ENCODE measurements at regions not wholly inside any gene's neighbourhood (a gene's known extent, or its start where the extent isn't known, plus 50 kb on each side); places are given as distances from the start of the nearest gene placed in this dataset.

DNA sequence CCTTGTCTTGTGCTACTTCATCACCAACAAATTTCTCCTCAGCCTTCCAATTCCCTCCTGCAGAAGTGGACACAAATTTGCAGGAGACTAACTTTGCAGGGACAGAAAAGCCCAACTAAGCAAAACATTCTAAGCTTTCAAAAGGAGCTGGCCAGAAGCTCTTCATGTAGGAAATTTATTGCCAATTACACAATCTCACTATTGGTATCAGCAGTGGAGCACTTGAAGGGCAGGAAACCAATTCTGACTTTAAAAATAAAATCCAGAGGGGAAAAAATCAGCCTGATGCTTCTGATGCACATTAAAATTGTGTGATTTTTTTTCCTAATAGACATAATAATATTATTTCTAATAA, 193.3 kb downstream of the LY86 start:
- H3K27ac ChIP-seq, result no peak overlapping the region
- TF ChIP-seq POLR2A (IDR thresholded peaks at IDR 0.05) (no peak), POLR2AphosphoS5 (IDR thresholded peaks at IDR 0.05) (no peak)
- TF ChIP-seq, protein P1, sequence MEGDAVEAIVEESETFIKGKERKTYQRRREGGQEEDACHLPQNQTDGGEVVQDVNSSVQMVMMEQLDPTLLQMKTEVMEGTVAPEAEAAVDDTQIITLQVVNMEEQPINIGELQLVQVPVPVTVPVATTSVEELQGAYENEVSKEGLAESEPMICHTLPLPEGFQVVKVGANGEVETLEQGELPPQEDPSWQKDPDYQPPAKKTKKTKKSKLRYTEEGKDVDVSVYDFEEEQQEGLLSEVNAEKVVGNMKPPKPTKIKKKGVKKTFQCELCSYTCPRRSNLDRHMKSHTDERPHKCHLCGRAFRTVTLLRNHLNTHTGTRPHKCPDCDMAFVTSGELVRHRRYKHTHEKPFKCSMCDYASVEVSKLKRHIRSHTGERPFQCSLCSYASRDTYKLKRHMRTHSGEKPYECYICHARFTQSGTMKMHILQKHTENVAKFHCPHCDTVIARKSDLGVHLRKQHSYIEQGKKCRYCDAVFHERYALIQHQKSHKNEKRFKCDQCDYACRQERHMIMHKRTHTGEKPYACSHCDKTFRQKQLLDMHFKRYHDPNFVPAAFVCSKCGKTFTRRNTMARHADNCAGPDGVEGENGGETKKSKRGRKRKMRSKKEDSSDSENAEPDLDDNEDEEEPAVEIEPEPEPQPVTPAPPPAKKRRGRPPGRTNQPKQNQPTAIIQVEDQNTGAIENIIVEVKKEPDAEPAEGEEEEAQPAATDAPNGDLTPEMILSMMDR (IDR thresholded peaks at IDR 0.05 in 8 of 11, conservative IDR thresholded peaks at IDR 0.05 in 3 of 11), result no peak
- intact Hi-C loops (cut with DNase I; ENCODE audit: low total_unique reads), result no loop called here
- no peak for DNase-seq
- no peaks in the 10 kb centered on the region for H3K4me1 ChIP-seq
- no peak overlapping the region for H3K4me3 ChIP-seq
- H3K9me3 ChIP-seq, result peaks cover 0 to 3% (median 0%) of the 10 kb centered on the region in 8 donors
- H3K27me3 ChIP-seq (replicated peaks in 1 of 7), result no peaks in the 10 kb centered on the region
- no peaks in the 10 kb centered on the region for H3K36me3 ChIP-seq

DNA sequence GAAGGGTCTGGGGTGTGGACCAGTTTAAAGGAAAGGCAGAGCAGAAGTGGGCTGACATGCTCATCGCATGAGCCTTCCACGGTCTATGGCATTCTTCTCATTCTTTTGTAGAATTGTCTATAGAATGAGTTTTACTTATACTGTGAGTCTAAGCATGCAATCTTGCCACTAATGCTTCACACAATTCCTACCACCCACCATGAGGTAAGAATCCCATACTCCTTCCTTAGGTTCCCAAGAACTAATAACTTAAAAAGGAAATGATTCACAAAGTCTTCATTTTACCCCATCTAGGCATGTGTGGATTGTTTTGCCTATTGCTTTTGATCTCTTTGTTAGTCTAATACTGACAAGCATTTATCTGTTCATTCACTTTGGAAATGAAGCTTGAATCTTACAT, 195.2 kb downstream of the LY86 start:
- Histone ChIP-seq H3K4me1 (no peaks in the 10 kb centered on the region), H3K27ac (no peak overlapping the region), H3K9me3 (no peaks in the 10 kb centered on the region), H3K4me3 (no peak overlapping the region), H3K36me3 (no peaks in the 10 kb centered on the region), H3K27me3 (replicated peaks in 1 of 7) (no peaks in the 10 kb centered on the region)
- WGBS, 5 donors, result 97 to 100% (median 98%) methylated on average over 2 of the region's 2 CpGs
- TF ChIP-seq POLR2A (IDR thresholded peaks at IDR 0.05) (no peak), POLR2AphosphoS5 (IDR thresholded peaks at IDR 0.05) (no peak)
- TF ChIP-seq, protein P1 (IDR thresholded peaks at IDR 0.05 in 8 of 11, conservative IDR thresholded peaks at IDR 0.05 in 3 of 11), result no peak
- intact Hi-C loops (cut with DNase I; ENCODE audit: low total_unique reads), result no loop called here
- DNase-seq, result no peak

DNA sequence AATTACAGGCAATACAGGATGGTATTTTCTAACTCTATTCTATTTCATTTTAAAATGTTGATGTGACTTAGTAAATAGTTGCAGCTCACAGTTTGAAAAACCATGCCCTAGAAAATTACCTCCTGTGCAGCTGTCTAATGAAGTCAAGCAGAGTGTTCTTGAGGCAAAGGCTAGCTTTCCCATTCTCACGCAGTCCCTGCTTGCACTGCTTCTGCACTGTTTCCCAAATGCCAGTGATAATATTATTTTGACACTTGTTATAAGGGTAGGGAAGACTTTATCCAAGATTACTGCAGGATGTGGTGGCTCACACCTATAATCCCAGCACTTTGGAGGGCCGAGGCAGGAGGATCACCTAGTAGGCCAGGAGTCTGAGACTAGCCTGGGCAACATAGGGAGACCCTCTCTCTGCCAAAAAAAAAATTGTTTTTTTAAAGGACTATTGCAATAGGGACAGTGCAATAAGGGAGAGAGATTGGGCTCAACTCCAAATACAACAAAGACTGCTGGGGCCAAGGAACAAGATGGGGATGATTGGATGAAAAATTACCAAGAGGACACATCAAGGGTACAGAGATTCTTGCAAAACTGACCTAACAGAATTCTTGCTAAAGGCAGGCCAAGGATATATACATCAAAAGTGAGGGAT, 196.1 kb downstream of the LY86 start:
- intact Hi-C loops (cut with DNase I; ENCODE audit: low total_unique reads), result no loop called here
- no peaks in the 10 kb centered on the region for H3K36me3 ChIP-seq
- no peak for TF ChIP-seq POLR2A (IDR thresholded peaks at IDR 0.05)
- TF ChIP-seq, protein P1 (IDR thresholded peaks at IDR 0.05 in 8 of 11, conservative IDR thresholded peaks at IDR 0.05 in 3 of 11), result no peak
- no peak for TF ChIP-seq POLR2AphosphoS5 (IDR thresholded peaks at IDR 0.05)
- 92 to 96% (median 93%) methylated on average over 2 of the region's 2 CpGs for WGBS, 5 donors
- no peaks in the 10 kb centered on the region for H3K4me1 ChIP-seq
- H3K4me3 ChIP-seq, result no peak overlapping the region
- H3K27me3 ChIP-seq (replicated peaks in 1 of 7), result no peaks in the 10 kb centered on the region
- H3K27ac ChIP-seq, result no peak overlapping the region
- no peaks in the 10 kb centered on the region for H3K9me3 ChIP-seq
- no peak for DNase-seq

DNA sequence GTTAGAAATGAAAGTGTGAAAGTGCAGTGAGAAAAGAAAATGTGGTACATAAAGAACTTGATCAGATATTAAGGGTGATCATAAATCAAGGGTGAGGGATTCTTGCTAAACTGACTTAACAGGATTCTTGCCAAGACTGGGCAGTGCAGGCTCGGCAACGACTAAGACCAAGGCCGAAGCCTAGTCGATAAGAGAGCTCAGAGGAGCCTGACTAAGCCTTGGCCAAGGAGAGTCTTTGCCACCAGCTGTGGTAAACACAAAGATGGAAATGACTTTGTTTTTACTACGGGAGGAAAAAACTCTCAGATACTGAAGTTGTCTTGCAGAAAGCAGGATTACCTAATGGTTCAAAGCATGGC, 196.6 kb downstream of the LY86 start:
- no peak overlapping the region for H3K4me3 ChIP-seq
- intact Hi-C loops (cut with DNase I; ENCODE audit: low total_unique reads), result no loop called here
- DNase-seq, result no peak
- TF ChIP-seq POLR2A (IDR thresholded peaks at IDR 0.05), result no peak
- TF ChIP-seq POLR2AphosphoS5 (IDR thresholded peaks at IDR 0.05), result no peak
- TF ChIP-seq, protein P1 (IDR thresholded peaks at IDR 0.05 in 8 of 11, conservative IDR thresholded peaks at IDR 0.05 in 3 of 11), result no peak
- H3K27me3 ChIP-seq (replicated peaks in 1 of 7), result no peaks in the 10 kb centered on the region
- WGBS, 5 donors, result 81 to 90% (median 82%) methylated on average over 5 of the region's 5 CpGs
- H3K36me3 ChIP-seq, result no peaks in the 10 kb centered on the region
- H3K4me1 ChIP-seq, result no peaks in the 10 kb centered on the region
- H3K9me3 ChIP-seq, result no peaks in the 10 kb centered on the region
- no peak overlapping the region for H3K27ac ChIP-seq
